ENCODE measurements at regions not wholly inside any gene's neighbourhood (a gene's known extent, or its start where the extent isn't known, plus 50 kb on each side); places are given as distances from the start of the nearest gene placed in this dataset.
"Not testable (repeated sequence)": the region's sequence is repeated elsewhere in the genome, so short reads cannot be mapped to it uniquely, and the experiment has no call there.

DNA sequence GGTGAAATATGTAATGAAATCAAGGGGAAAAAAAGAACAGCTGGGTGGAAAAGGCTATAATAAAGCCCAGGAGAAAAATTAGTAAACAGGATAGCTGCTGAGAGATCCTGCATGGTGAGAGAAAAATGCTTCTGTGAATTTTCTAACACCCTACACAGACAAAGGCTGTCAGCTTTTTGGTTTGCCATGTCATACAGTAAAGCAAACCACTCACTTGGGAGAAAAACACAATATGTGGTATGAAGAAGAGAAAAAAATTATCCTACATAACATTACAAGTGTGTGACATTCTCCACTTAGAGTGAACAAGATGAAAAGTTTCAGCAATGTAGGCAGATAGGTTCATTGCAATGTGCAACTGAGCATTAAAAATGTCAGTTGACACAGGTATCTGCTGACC lies 133.6 kb downstream of the PLPPR4 start:
- no peak overlapping the region for H3K4me3 ChIP-seq (ENCODE audit: low read depth in 1 of 3, low read length in 3 of 3)
- TF ChIP-seq, protein P1, sequence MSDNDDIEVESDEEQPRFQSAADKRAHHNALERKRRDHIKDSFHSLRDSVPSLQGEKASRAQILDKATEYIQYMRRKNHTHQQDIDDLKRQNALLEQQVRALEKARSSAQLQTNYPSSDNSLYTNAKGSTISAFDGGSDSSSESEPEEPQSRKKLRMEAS (IDR thresholded peaks at IDR 0.05): no peak
- TF ChIP-seq RXRA (IDR thresholded peaks at IDR 0.05) (no peak), TAF1 (conservative IDR thresholded peaks at IDR 0.05) (no peak), NR2F2 (IDR thresholded peaks at IDR 0.05) (no peak)
- H3K36me3 ChIP-seq (ENCODE audit: control insufficient read depth in 4 of 4, insufficient read depth in 3 of 4, low read depth in 1 of 4, low read length in 3 of 4): no peaks in the 10 kb centered on the region
- H3K27ac ChIP-seq (ENCODE audit: low read depth in 1 of 2, low read length in 2 of 2): no peak overlapping the region
- no peak overlapping the region for H3K9ac ChIP-seq (ENCODE audit: low read depth in 1 of 2, low read length in 2 of 2)
- no peaks in the 10 kb centered on the region for H3K4me1 ChIP-seq (ENCODE audit: control insufficient read depth in 4 of 4, insufficient read depth in 4 of 4, low read length in 3 of 4)
- H3K9me3 ChIP-seq (ENCODE audit: control insufficient read depth in 4 of 4, low read length in 3 of 4): no peaks in the 10 kb centered on the region
- H3K27me3 ChIP-seq (ENCODE audit: control insufficient read depth in 4 of 4, insufficient read depth in 4 of 4, low read length in 3 of 4): no peaks in the 10 kb centered on the region
- DNase-seq (ENCODE audit: low spot score): no peak

DNA sequence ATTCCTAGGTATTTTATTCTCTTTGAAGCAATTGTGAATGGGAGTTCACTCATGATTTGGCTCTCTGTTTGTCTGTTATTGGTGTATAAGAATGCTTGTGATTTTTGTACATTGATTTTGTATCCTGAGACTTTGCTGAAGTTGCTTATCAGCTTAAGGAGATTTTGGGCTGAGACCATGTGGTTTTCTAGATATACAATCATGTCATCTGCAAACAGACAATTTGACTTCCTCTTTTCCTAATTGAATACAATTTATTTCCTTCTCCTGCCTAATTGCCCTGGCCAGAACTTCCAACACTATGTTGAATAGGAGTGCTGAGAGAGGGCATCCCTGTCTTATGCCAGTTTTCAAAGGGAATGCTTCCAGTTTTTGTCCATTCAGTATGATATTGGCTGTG lies 137.3 kb downstream of the PLPPR4 start:
- H3K4me3 ChIP-seq (ENCODE audit: low read depth in 1 of 3, low read length in 3 of 3); H3K4me1 ChIP-seq (ENCODE audit: control insufficient read depth in 4 of 4, insufficient read depth in 4 of 4, low read length in 3 of 4); DNase-seq (ENCODE audit: low spot score); H3K9ac ChIP-seq (ENCODE audit: low read depth in 1 of 2, low read length in 2 of 2); H3K9me3 ChIP-seq (ENCODE audit: control insufficient read depth in 4 of 4, low read length in 3 of 4); H3K27ac ChIP-seq (ENCODE audit: low read depth in 1 of 2, low read length in 2 of 2); H3K36me3 ChIP-seq (ENCODE audit: control insufficient read depth in 4 of 4, insufficient read depth in 3 of 4, low read depth in 1 of 4, low read length in 3 of 4); H3K27me3 ChIP-seq (ENCODE audit: control insufficient read depth in 4 of 4, insufficient read depth in 4 of 4, low read length in 3 of 4): not testable (repeated sequence)

DNA sequence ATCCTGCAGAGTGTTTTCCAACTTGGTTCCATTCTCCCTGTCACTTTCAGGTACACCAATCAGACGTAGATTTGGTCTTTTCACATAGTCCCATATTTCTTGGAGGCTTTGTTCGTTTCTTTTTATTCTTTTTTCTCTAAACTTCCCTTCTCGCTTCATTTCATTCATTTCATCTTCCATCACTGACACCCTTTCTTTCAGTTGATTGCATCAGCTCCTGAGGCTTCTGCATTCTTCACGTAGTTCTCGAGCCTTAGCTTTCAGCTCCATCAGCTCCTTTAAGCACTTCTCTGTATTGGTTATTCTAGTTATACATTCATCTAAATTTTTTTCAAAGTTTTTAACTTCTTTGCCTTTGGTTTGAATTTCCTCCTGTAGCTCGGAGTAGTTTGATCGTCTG lies 140.1 kb downstream of the PLPPR4 start:
- not testable (repeated sequence) for H3K9me3 ChIP-seq (ENCODE audit: control insufficient read depth in 4 of 4, low read length in 3 of 4); H3K4me3 ChIP-seq (ENCODE audit: low read depth in 1 of 3, low read length in 3 of 3); H3K27ac ChIP-seq (ENCODE audit: low read depth in 1 of 2, low read length in 2 of 2); H3K27me3 ChIP-seq (ENCODE audit: control insufficient read depth in 4 of 4, insufficient read depth in 4 of 4, low read length in 3 of 4); H3K36me3 ChIP-seq (ENCODE audit: control insufficient read depth in 4 of 4, insufficient read depth in 3 of 4, low read depth in 1 of 4, low read length in 3 of 4); H3K4me1 ChIP-seq (ENCODE audit: control insufficient read depth in 4 of 4, insufficient read depth in 4 of 4, low read length in 3 of 4); DNase-seq (ENCODE audit: low spot score); H3K9ac ChIP-seq (ENCODE audit: low read depth in 1 of 2, low read length in 2 of 2)
- 95% methylated on average over 6 of the region's 7 CpGs for WGBS

DNA sequence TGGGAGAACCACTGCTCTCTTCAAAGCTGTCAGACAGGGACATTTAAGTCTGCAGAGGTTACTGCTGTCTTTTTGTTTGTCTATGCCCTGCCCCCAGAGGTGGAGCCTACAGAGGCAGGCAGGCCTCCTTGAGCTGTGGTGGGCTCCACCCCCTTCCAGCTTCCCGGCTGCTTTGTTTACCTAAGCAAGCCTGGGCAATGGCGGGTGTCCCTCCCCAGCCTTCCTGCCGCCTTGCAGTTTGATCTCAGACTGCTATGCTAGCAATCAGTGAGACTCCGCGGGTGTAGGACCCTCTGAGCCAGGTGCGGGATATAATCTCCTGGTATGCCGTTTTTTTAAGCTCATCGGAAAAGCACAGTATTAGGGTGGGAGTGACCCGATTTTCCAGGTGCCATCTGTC lies 141.0 kb downstream of the PLPPR4 start:
- WGBS: 86% methylated on average over 9 of the region's 9 CpGs
- H3K9me3 ChIP-seq (ENCODE audit: control insufficient read depth in 4 of 4, low read length in 3 of 4); H3K36me3 ChIP-seq (ENCODE audit: control insufficient read depth in 4 of 4, insufficient read depth in 3 of 4, low read depth in 1 of 4, low read length in 3 of 4); H3K4me1 ChIP-seq (ENCODE audit: control insufficient read depth in 4 of 4, insufficient read depth in 4 of 4, low read length in 3 of 4); H3K27ac ChIP-seq (ENCODE audit: low read depth in 1 of 2, low read length in 2 of 2); DNase-seq (ENCODE audit: low spot score); H3K9ac ChIP-seq (ENCODE audit: low read depth in 1 of 2, low read length in 2 of 2); H3K4me3 ChIP-seq (ENCODE audit: low read depth in 1 of 3, low read length in 3 of 3); H3K27me3 ChIP-seq (ENCODE audit: control insufficient read depth in 4 of 4, insufficient read depth in 4 of 4, low read length in 3 of 4): not testable (repeated sequence)

DNA sequence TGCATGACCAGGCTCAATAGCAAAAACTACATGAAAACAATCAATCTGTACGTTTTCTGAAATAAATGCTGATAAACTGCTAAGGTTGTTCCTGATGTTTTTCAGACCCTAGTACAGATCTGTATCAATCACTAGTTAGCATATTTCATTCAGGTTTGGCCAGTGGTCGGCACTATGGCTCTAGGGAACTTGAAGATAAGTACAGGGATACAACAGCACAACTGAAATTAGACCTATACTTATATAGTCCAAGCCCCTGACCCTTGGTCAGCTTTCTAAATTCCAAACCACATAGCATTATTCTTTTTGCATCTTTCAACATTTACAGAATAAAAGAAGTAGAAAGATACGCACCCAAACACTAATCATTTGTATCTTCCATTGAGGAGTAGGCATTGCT lies 142.7 kb downstream of the PLPPR4 start:
- no peak overlapping the region for H3K9ac ChIP-seq (ENCODE audit: low read depth in 1 of 2, low read length in 2 of 2)
- H3K4me3 ChIP-seq (ENCODE audit: low read depth in 1 of 3, low read length in 3 of 3): no peak overlapping the region
- no peaks in the 10 kb centered on the region for H3K27me3 ChIP-seq (ENCODE audit: control insufficient read depth in 4 of 4, insufficient read depth in 4 of 4, low read length in 3 of 4)
- 74% methylated on average over 3 of the region's 3 CpGs for WGBS
- H3K4me1 ChIP-seq (ENCODE audit: control insufficient read depth in 4 of 4, insufficient read depth in 4 of 4, low read length in 3 of 4): no peaks in the 10 kb centered on the region
- no peak overlapping the region for H3K27ac ChIP-seq (ENCODE audit: low read depth in 1 of 2, low read length in 2 of 2)
- TF ChIP-seq FOXA1 (IDR thresholded peaks at IDR 0.05) (no peak), RXRA (IDR thresholded peaks at IDR 0.05) (no peak), TAF1 (conservative IDR thresholded peaks at IDR 0.05) (no peak), SP1 (IDR thresholded peaks at IDR 0.05) (no peak), YY1 (IDR thresholded peaks at IDR 0.05) (no peak)
- TF ChIP-seq, protein P2, sequence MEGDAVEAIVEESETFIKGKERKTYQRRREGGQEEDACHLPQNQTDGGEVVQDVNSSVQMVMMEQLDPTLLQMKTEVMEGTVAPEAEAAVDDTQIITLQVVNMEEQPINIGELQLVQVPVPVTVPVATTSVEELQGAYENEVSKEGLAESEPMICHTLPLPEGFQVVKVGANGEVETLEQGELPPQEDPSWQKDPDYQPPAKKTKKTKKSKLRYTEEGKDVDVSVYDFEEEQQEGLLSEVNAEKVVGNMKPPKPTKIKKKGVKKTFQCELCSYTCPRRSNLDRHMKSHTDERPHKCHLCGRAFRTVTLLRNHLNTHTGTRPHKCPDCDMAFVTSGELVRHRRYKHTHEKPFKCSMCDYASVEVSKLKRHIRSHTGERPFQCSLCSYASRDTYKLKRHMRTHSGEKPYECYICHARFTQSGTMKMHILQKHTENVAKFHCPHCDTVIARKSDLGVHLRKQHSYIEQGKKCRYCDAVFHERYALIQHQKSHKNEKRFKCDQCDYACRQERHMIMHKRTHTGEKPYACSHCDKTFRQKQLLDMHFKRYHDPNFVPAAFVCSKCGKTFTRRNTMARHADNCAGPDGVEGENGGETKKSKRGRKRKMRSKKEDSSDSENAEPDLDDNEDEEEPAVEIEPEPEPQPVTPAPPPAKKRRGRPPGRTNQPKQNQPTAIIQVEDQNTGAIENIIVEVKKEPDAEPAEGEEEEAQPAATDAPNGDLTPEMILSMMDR (IDR thresholded peaks at IDR 0.05; ENCODE audit: low read depth, low read length, missing input control): no peak
- TF ChIP-seq, protein P3, sequence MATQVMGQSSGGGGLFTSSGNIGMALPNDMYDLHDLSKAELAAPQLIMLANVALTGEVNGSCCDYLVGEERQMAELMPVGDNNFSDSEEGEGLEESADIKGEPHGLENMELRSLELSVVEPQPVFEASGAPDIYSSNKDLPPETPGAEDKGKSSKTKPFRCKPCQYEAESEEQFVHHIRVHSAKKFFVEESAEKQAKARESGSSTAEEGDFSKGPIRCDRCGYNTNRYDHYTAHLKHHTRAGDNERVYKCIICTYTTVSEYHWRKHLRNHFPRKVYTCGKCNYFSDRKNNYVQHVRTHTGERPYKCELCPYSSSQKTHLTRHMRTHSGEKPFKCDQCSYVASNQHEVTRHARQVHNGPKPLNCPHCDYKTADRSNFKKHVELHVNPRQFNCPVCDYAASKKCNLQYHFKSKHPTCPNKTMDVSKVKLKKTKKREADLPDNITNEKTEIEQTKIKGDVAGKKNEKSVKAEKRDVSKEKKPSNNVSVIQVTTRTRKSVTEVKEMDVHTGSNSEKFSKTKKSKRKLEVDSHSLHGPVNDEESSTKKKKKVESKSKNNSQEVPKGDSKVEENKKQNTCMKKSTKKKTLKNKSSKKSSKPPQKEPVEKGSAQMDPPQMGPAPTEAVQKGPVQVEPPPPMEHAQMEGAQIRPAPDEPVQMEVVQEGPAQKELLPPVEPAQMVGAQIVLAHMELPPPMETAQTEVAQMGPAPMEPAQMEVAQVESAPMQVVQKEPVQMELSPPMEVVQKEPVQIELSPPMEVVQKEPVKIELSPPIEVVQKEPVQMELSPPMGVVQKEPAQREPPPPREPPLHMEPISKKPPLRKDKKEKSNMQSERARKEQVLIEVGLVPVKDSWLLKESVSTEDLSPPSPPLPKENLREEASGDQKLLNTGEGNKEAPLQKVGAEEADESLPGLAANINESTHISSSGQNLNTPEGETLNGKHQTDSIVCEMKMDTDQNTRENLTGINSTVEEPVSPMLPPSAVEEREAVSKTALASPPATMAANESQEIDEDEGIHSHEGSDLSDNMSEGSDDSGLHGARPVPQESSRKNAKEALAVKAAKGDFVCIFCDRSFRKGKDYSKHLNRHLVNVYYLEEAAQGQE (IDR thresholded peaks at IDR 0.05): no peak
- no peaks in the 10 kb centered on the region for H3K36me3 ChIP-seq (ENCODE audit: control insufficient read depth in 4 of 4, insufficient read depth in 3 of 4, low read depth in 1 of 4, low read length in 3 of 4)
- no peaks in the 10 kb centered on the region for H3K9me3 ChIP-seq (ENCODE audit: control insufficient read depth in 4 of 4, low read length in 3 of 4)
- no peak for DNase-seq (ENCODE audit: low spot score)
